GM19467 (cell line): ENCODE measurements at regions not wholly inside any gene's neighbourhood (a gene's known extent, or its start where the extent isn't known, plus 50 kb on each side); places are given as distances from the start of the nearest gene placed in this dataset.

Experiments used
- ATAC-seq: cut with Tn5 transposase; IDR thresholded peaks from one replicate; pipeline ENCODE4 v1.9.1; 2021; ENCODE audit warnings: mild to moderate bottlenecking, moderate library complexity; ENCODE audit not compliant: unreplicated experiment

DNA sequence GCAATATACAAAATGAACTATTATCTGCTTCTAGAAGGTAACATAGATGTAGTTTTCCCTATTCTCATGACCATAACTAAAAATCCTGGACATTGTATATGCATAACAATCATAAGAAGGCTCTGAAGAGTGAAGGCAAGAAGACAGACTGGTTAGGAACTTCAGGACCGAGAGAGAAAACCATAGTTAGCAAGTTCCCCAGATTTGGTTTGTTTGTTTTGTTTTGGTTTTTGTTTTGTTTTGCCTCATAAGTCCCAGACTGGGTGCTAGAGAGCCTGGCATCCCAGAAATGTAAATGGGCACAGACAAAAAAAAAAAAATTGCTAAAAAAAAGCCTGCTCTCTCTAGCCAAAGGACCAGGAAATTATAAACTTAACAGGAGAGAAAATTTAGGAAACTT is 192.2 kb upstream of the FBXO11 start:
- no peak for ATAC-seq

DNA sequence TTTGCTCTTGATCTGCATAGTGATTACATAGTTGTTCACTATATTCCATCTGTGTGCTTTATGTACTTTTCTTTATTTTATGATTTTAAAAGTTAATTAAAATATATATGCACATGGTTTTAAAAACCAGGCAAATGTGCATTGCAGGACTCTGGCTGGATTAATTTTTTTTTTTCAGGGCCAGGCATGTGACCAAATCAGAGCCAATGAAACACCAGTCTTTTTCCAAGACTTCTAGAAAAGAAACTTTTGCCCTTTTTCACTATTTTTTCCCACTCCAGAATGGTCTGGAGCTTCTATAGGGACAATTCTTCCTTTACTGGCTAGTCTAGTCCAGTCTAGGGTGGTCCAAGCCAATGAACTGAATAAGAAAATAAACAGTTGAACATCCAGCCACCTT is 198.1 kb upstream of the FBXO11 start:
- no peak for ATAC-seq

DNA sequence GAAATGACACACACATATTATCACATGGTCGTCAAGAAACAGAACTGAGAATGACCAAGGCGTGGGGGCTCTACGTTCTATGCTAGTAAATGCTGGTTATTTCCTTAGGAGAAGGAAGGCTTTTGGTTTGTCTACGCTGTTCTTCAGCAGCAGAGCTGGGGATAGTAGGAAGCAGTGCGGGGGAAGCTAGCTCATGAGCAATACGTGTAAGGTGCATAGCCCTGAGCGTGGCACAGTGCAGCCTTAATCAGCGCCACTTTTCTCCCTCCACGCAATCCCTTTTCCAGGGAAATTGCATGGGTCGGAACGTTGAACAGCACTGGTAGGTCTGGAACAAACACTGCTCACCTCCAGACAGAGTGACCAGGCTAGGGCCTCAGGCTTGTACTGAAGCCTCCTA is 199.6 kb upstream of the FBXO11 start:
- no peak for ATAC-seq

DNA sequence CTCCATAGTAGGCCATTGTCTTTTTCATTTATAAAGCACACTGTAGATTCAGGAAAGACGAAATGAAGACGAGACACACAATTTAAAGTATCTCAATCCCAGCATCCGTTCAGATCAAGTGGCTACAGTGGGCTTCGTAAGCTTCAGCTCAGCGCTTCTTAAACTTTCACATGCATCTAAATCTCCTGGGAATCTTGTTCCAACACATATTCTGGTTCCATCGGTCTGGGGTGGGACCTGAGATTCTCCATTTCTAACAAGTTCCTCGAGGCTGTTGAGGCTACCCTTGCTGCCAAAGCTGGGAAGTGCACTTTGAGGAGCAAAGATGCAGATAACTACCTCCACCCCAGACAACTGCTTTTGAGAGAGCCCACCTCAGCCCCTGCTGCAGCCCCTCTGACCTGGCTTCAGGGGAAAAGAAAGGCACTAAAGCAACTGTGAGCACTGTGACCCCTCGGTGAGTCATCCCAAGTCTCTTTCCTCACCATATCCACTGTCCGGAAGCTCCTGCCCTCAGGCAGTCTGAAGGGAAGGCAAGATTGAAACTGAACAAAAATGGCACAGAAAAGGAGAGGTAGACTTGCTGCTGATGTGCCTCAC is 201.1 kb upstream of the FBXO11 start:
- no peak for ATAC-seq

DNA sequence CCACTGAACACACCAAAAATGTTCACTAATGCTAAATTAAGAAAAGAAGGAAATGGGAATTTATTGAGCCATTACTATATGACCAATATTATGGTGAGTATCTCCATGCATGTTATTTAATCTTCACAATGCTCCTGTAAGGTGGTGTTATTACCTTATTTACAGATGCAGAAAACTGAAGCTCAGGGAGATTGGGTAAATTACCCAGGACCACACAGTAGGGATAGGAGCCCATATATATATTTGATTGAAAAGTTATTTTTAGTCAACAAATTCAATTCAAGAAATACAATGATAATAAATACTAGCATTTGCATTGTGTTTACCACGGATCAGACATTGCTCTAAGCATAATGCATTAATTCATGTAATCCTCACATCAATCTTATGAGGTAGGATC is 202.2 kb upstream of the FBXO11 start:
- no peak for ATAC-seq

DNA sequence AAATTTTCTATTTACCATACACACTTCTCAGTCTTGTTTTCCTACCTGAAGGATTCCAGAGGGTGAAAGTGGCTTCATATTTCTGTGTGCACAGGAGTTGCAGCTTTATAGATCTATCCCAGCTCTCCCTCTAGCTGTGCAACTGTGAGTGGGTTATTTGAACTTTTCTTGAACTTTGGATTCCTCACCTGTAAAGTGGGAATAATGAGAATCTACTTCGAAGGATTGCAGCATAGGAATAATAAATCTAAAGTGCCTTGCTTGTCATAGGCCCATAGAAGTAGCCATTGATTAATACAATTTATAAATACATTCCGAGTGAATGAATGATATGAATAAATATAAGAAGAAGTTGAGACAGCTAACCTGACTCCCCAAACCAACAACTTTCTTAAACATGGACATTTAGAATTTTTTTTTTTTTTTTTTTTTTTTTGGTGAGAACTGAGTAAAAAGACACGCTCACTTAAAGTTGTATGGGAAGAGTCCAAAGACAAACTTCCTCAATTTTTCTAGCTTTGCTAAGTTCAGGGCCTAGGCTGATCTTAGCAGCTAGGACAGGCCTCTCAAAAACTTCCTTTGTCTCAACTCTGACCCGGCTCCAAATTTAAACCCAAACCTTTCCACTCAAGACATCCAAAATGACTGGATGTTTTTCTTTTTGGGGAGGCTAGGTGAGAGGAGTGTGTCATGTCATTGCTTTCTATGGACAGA is 203.3 kb upstream of the FBXO11 start:
- no peak for ATAC-seq

DNA sequence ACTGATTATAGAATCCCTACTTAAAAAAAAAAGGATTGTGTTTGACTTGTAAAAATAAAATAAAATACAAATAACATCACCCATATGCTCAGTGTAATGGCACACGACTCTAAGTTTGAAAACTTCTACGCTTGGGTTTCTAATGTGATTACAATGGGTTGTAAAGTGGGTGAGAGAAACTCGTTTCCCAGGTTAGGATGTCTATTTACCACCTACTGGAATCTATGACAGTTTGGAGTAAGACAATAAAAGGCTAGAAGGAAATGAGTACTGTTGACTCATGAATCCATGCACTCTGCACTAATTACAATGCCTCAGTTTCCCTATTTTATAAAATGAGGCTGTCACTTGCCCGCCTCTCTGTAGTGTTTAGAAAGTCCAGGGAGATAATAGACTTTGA is 204.0 kb upstream of the FOXN2 start:
- ATAC-seq, result no peak

DNA sequence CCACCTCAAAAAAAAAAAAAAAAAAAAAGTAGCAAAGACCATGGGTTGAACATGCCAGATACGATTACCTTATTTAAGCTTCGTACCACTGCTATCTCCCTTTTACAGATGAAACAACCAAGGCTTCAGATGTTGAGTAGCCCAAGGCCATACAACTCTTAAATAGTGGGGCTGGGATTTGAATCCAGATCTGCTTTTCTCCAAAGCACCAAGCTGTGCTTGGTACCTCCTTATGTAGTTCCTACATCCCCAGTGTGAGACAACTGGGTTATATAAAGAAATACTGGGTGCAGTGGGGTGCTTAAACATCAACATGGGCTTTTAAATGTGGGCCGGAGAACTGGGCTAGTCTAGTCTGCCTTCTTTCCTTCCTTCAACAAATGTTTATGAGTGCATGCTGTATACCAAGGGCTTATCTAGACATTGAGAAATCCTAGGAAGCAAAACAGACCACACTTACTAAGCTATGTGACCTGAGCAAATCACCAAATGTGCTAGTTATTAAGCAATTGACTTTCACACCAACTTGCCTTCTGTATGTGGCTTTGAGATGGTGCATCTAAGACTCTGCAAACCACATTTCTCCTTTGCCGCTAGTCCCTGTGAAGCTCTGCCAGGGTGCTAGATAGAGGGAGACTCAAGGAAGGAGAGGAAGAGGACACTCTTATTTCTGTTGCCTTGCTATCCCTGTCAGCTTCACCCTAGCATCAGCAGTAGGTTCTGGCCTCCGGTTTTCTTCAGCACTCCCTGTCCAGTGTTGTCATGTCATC is 201.4 kb upstream of the FOXN2 start:
- ATAC-seq, result no peak

DNA sequence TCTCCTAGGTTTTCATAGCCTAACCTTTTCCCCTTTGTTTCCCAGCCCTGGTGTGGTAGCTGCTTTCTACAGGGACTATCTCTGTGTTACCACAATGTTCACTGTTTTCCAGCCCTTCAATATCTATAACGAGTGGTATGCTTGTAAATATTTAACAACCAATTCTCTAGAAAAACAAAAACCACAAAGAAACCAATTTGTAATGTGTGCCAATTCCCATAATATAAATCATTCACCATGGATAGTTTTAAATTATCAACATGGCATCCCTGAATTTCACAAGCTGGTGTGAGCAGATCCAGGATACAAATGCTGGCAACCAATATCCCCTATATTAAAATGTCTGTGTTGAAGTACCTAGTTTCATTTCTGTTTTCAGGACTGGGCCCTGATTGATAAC is 200.7 kb upstream of the FOXN2 start:
- ATAC-seq, result no peak

DNA sequence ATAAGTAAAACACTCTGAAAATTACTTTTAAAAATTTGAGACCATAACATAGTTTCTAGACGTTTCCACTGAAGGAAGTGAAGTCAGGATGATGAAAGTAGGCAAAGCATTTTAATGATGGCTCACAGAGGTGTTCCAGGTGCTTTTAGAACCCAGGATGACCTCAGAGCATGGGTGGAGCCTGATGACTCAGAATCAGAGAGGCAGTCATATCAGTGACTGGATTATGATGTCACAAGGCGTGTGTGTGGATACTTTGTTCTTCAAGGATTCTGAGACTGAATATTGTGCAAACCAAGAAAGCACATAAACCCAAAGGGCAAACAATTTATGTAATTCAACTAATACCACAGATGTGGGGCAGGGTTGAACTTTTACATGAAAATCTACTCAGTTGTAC is 200.2 kb upstream of the FOXN2 start:
- ATAC-seq, result peak; percentile 37

DNA sequence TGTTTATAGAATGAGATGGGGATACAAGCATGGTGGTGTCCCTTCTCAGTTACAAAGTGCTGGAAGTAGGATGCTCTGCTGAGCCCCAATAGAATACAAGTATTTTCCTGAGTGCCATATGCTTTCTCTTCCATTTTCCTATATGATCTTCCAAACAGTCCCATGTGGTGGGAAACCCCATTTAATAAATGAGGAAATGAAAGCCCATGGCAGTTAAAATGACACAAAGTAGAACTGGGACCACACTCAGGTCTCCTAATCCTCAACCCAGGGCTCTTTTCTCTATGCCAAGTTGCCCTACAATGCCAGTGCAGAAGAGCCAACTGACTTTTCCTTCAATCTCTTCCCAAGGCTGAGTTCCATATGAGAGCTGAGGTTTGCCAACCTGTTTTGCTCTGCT is 198.0 kb upstream of the FOXN2 start:
- ATAC-seq, result no peak

DNA sequence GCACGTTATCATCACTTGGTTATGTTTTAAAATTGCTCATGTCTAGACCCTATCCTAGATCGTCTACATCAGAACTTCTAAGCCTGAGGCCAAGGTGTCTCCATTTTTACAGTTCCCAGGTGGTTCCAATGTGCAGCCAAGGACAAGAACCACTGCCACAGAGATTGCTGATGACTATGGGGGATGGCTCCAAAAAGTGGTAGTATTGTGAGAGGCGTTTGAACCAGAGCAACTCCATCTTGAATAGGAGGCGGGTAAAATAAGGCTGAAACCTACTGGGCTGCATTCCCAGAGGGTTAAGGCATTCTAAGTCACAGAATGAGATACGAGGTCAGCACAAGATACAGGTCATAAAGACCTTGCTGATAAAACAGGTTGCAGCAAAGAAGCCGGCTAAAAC is 195.6 kb upstream of the FOXN2 start:
- no peak for ATAC-seq

DNA sequence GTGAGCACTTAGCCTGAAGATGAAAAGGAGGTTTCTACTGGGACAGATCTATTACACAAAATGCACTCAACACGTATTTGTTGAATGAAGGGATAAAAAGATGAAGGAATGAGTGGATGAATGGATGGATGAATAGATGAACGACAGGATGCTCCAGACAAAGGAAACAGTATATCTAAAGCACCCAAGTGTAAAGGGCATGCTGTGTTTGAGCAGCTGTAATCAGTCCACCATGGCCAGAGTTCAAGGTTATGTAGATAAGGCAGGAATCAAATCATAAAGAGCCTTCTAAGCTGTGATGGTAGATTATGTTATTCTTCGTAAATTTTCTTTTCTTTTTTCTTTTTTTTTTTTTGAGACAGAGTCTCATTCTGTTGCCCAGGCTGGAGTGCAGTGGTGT is 194.4 kb upstream of the FOXN2 start:
- no peak for ATAC-seq

DNA sequence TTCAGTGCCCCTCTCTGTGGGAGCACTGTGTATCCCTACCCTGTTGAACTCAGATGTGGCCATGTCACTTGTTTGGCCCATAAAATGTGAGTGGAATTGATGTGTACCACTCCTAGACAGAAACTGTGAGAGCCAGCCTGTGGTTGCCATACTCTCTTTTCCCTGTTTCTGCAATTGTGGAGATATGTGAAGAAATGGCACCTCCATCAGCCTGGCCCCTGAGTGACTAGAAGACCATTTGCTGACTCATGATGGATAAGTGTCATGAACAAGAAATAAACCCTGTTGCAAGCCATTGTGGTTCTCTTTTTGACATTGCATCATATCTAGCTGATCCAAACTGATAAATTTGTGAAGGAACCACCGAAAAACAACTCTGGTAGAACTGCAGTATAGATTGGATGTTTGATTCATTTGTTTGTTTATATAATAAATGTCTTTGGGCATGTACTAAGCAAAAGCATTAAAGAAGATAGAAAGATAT is 193.7 kb upstream of the FOXN2 start:
- no peak for ATAC-seq

DNA sequence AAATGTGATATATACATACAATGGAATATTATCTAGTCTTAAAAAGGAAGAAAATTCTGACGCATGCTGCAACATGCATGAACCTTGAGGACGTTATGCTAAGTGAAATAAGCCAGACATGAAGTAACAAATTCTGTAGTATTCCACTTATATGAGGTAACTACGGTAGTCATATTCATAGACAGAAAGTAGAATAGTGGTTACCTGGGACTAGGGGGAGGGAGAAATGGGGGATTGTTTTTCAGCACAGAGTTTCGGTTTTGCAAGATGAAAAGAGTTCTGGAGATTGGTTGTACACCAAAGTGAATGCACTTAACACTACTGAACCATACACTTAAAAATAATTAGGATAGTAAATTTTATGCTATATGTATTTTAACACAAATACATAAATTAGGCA is 192.3 kb upstream of the FOXN2 start:
- ATAC-seq, result no peak

DNA sequence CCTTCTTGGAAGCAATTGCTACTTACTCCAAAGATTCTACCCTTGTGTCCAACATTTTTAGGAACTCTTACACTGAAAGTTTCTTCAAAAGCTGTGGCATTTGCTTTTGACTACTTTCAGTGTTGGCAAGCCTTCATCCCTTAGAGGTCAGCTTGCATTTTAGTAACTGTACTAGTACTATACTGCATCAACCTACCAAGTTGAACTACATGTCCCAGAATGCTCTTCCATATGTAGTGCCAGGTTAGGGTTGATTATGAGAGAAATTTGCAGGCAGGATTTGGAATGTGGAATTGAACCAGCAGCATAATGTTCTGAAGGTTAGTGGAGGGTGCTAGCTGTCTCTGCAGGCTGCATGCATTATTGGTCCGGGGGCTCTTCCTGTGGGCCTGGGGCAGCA is 189.9 kb upstream of the FOXN2 start:
- ATAC-seq, result no peak

DNA sequence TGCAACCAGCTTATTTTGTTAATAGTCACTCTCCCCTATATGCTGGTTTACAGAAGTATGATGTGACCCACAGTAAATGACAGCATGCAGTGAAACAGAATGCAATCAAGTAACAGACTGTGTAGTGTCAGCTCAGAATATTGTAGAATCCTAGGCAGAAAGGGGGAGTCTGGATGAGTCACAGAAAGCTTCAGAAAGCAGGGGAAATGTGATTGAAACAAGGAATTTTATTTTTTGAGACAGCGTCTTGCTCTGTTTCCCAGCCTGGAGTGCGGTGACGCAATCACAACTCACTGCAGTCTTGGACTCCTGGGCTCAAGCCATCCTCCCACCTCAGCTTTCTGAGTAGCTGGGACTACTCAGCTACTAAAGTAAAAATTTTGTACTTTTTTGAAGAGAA is 188.3 kb upstream of the FOXN2 start:
- no peak for ATAC-seq

DNA sequence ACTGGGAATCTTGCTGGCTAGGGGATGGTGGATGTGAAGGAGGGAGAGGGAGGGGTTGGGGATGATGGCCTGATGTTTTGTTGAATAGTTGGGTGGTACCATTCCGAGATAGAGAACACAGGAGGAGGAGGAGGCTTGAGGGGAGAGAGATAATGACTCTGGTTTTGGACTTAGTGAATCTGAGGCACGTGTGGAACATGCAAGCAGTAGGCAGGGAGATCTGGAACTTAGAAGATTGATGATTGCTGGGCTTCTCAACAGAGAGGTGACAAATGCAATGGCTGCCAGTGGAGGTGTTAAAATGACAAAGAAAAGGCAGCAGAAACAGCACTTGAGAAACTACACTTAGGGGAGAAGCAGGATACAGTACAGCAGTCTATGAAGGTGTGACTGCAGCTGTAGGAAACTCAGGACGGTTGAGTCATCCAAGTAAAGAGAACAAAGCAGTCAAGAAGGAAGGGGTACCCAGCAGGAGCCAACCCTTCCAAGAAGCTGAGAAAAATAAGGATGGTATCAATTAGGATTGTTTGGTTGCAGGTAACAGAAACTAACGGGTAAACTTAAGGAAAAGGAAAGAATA is 186.8 kb upstream of the FOXN2 start:
- no peak for ATAC-seq

DNA sequence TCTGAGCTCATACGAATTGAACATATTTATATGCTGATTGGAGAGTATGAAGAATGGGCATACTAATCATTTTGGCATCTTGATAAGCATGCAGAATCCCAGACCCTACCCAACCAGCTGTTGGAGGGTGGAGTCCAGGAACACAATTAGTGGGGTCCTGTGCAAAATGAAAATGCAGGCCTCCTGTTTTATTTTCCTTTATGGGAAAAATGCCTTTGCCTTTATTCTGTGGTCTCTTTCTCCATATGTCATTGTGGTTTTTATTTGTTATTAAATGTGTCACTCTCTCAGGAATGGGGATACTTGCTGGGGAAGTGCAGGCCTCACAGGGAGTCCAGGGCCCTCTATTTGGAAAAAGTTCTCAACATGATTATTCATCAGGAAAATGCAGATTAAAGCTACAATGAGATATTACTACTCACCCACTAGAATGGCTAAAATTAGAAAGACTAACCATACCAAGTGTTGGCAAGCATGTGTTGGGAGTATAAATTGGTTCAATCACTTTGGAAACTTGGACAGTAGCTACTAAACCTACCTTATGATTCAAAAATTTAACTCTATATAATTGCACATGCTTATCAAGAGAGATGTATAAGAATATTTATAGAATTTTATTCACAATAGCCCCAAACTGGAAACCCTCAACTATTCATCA is 185.1 kb upstream of the FOXN2 start:
- no peak for ATAC-seq

DNA sequence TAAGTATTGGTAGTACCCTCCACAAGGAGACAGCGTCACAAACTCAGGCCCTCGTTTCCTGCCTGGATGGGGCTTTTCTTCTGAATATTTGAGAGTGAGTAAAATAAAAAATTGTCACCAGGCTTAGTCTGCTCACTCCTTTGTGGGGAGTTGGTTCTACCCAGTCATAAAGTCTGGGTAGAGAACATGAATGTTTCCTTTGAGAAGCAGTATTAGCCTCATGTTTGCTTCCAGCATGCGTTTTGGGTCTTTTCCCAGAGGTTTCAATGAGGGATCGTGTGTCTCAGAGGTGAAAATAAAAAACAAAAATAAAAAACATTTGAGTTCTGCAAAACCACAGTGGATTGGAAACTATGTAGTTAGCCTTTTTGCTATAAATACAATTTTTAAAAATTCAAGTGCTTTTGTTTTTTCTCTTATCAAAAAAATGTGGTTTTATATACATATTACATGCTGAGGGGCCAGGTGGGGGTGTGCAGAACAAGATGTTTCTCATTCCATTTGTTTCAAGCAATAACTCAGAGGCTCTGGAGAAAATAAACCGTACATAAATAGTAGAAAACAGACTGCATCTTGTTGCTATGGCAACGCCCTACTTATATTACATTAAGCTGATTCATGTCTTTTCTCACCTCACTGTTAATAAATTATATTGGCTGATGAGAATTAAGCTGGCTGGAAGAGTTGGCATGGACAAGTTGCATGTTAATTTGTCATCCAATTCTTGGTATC is 182.8 kb upstream of the FOXN2 start:
- no peak for ATAC-seq

DNA sequence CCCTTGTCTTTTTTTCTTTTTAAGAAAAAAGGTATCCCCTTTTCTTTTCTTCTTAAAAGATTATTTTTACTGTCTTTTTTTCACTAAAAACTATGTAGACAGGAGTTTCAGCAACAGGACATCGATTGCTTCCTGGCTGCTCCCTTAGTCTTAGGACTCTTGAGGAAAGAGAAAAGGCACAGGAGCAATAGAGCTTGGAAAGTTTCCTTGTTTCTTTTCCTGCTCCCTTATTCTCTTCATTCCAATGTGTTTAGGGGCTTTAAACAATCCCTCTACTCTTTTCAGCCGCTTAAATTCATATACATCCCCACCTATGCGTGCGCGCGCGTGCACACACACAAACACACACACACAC is 182.2 kb upstream of the FOXN2 start:
- no peak for ATAC-seq
